ENCODE measurements at regions not wholly inside any gene's neighbourhood (a gene's known extent, or its start where the extent isn't known, plus 50 kb on each side); places are given as distances from the start of the nearest gene placed in this dataset.

DNA sequence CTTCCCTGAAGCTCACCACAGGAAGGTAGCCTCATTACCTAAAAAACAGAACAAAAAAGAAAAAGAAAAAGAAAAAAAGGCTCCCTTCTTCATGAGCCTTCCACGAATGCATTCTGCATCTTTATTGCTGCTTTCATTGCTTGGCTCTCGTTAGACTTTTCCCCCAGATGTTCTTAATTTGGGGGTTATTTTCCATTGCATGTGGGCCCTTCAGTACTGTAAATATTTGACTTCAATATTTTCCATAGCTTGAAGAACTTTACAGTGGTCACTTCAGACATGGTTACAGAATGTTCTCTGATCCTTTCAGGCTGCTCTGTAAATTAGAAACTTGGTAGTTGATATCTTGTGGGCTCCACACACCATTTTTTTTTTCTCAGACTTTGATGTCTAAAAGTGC, 65.6 kb upstream of the COPS8 start:
- DNase-seq, result no peak

DNA sequence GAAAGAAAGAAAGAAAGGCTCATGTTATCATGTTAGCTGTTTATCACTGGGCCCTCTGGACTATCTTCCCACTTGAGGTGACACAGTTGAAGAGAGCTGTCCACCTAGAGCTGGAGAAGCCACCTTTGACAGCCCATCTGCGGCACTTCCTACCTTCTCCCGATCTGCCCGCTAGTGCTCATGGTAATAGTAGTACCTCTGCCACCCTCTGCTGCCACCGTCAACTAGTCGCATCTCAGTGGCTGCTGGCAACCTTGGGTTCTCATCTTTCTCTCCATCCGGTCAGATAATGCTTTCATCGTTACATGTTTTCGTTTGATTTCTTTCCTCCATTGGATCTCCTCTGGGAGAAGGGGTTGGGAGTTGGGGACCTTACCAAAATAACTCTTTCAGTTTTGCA, 63.2 kb upstream of the COPS8 start:
- no peak for DNase-seq

DNA sequence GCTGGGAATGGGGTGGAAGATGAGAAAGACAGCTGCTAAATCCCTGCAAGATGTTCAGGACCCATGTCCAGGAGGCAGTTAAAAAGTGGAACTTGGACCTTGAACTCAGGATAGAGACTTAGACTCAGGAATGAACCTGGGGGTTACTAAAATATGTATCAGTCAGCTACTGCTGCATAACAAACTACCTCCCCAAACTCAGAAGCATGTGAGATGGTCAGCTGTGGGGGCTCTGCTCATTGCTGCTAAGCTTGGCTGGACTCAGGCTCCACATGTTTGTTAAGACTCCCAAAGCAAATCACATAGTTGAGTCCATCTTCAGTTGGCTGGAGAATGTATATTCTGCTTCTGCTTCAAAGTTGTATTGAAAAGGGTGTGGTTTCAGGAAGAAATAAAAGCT, 61.4 kb upstream of the COPS8 start:
- no peak for DNase-seq

DNA sequence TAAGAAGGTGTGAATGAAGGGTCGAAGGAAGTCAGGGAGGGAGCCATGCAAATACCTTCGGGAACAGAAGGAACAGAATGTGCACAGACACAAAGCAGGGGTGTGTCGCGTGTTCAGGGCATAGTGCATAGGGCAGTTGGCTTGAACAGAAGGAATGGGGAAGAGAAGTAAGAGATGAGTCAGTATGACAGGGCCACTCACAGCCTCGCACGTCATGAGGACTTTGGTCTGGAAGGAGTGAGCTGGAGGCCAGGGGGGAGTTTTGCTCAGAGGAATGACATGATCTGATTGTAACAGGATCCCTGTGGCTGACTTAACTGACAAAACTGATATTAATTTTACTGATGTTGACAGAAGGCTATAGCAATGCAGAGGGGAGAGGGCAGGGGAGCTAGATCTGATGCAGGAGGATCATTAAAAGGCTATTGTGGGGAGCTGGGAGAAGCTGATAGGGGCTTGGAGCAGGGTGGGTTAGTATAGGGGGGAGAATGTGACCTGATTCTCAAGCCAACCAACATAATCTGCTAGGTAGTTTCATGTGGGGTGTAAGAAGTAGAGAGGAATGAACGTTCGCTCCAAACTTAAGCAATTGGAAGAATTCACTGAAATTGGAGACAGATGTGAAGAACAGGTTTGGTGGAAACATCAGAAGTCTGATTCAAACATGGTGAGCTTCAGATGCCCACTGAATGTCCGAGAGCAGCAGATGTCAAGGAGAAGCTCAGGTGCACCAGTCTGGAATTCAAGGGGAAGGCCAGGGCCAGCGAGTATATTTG, 60.4 kb upstream of the COPS8 start:
- DNase-seq, result peak; percentile 73

DNA sequence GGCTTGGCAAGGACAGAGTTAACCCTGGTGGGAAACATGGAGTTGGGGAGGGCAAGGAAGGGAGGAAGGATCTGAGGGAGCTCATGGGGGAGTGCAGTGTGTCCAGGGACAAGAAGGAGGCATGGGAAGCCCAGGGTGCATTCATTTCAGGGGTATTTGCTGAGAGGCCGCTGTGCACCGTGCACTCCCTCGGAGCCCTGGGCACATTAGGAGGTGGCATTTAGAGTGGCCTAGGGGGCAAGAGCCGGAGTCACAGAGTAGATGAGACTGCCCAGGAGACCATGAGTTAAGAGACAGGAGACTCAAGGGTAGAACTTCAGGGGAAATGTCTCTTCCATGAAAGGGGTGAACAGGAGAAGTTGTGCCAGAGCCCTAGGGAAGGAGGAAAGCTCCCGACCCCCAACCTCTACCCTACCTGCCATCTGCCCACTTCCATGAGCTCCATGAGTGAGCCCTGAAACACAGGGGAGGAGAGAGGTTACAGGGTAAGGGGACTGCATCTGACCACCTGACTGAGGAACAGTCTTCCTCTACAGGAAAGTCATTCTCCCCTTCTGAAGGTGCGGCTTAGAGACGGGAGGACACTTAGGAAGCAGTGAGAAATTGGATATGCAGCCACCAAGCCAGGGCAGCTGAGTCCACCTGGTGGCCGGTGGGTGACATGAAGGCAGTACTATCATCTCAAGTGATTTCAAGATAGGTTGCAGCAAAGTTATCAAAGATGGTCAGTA, 58.5 kb upstream of the COPS8 start:
- DNase-seq, result peak; percentile 44

DNA sequence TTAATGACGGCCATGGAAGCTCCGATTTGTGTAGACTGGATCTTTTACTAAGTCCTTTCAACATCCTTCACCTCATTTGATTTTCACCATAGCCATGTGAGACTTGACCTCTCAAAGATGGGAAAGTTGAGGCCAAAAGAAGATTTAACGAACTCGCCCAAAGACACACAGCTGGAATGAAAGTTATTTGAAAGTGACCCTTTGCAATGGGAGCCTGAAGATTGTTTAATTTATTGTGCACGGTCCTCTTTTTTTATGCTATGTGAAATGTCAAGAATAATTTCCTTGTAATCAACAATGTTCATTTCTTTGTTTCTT, 58.0 kb upstream of the COPS8 start:
- no peak for DNase-seq

DNA sequence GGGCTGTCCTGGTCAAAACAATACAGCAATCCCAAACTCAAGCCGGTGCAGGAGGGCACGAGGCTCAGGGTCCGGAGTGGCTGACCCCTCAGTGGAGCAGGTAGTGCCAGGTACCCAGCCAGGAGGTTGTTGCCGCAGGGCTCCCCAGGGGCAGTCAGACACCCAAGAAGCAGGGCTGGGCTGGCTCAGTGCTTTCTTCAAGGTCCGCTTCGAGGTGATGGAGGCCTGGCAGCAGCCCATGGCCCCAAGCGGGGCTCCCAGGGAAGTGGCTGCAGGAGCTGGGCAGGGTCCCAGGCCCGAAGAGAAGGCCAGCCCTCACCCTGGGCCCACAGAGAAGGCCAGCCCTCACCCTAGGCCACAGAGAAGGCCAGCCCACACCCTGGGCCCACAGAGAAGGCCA, 55.3 kb upstream of the COPS8 start:
- DNase-seq, result no peak

DNA sequence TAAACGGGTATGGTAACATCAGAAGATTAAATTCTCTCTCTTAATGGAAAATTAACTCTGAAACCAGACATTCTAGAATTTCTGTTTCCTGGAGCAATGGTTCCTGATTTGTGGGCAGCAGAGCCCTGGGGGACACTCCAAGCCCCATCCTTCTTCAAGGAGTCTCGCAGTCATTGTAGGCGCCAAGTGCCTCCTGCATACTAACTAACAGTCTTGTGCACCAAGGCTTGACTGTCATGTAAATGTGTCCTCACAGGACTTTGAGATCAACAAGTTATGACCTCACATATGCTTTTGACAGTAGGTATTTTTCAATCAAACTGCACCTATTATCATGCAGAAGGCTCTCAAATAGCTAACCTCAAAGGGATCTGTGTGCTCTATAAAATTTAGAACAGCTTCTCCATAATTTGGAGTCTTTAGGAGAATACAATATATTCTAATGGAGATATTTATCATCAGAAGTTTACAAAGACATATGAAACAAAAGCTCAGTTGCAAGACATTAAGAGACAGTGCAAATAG, 52.1 kb upstream of the COPS8 start:
- DNase-seq, result no peak

DNA sequence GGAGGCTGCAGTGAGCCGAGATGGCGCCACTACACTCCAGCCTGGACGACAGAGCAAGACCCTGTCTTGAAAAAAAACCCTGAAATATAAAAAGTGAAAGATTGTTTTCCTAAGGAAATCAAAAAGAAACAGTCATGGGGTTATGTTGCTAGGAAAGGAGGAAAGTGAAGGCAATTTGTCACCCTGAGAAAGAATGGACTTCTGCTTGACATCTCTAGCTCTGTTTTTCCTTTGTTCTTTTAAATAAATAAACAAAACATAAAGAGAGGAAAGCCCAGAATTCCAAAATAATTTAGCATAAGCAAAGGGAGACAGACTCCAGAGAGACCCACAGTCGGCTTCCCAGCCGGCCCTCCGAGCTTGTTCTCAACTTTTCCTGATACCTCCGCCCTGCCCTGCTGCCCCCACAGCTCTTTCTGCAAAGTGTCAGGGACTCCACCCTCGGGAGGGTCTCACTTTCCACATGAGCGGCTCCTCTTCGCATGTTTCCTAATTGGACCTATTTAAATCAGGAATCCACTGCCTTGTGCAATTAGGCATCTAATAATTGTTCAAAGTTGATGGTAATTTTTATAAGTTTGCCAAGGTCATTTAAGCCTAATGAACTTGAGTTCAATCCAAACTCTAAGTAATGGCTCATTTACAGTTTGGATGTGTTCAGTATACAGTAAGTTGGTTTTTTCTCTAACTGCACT, 49.8 kb upstream of the COPS8 start:
- DNase-seq, result no peak

All from amniotic stem cell (primary cell).